HG03159 (cell line): ENCODE measurements at regions not wholly inside any gene's neighbourhood (a gene's known extent, or its start where the extent isn't known, plus 50 kb on each side); places are given as distances from the start of the nearest gene placed in this dataset.
A peak's percentile ranks its signal among the peaks of the same experiment; 100 is the strongest.
"Not testable (repeated sequence)": the region's sequence is repeated elsewhere in the genome, so short reads cannot be mapped to it uniquely, and the experiment has no call there.

Source experiments
- ATAC-seq: cut with Tn5 transposase; IDR thresholded peaks from one replicate; pipeline ENCODE4 v1.9.1; 2021; ENCODE audit warnings: mild to moderate bottlenecking, moderate library complexity; ENCODE audit not compliant: unreplicated experiment

- no peak for ATAC-seq
These were observed 126.2 kb downstream of the CD164 start for GRCh38 chr6:109255946-109256640.

- no peak for ATAC-seq
These were observed 127.2 kb downstream of the CD164 start for GRCh38 chr6:109255087-109255486.

- no peak for ATAC-seq
These were observed 128.9 kb downstream of the CD164 start for GRCh38 chr6:109253366-109253765.

GRCh38 chr6:109252261-109253041, 129.8 kb downstream of the CD164 start:
- ATAC-seq = no peak

- no peak for ATAC-seq
These were observed 130.4 kb downstream of the CD164 start for GRCh38 chr6:109251839-109252238.

- not testable (repeated sequence) for ATAC-seq
These were observed 131.6 kb downstream of the CD164 start for GRCh38 chr6:109250544-109251156.

- ATAC-seq = no peak
These were observed 138.1 kb downstream of the CD164 start for GRCh38 chr6:109243863-109244825.

GRCh38 chr6:109242925-109243324, 139.3 kb downstream of the CD164 start:
- no peak for ATAC-seq

GRCh38 chr6:109242029-109242428, 140.2 kb downstream of the CD164 start:
- no peak for ATAC-seq

GRCh38 chr6:109241199-109241598, 141.1 kb downstream of the CD164 start:
- ATAC-seq = no peak

GRCh38 chr6:109240370-109241084, 141.7 kb downstream of the CD164 start:
- ATAC-seq = no peak

- no peak for ATAC-seq
These were observed 142.5 kb downstream of the CD164 start for GRCh38 chr6:109239651-109240321.

- no peak for ATAC-seq
These were observed 143.1 kb downstream of the CD164 start for GRCh38 chr6:109239160-109239559.

- no peak for ATAC-seq
These were observed 143.1 kb downstream of the CEP57L1 start for GRCh38 chr6:109238396-109238795.

- no peak for ATAC-seq
These were observed 142.7 kb downstream of the CEP57L1 start for GRCh38 chr6:109237986-109238329.

- no peak for ATAC-seq
These were observed 142.0 kb downstream of the CEP57L1 start for GRCh38 chr6:109237077-109237985.

GRCh38 chr6:109236115-109237076, 141.1 kb downstream of the CEP57L1 start:
- peak; percentile 79 for ATAC-seq
